Osteoblast (primary cell): ENCODE measurements at regions not wholly inside any gene's neighbourhood (a gene's known extent, or its start where the extent isn't known, plus 50 kb on each side); places are given as distances from the start of the nearest gene placed in this dataset.

Source experiments
- DNase-seq: peaks from one replicate; pipeline ENCODE4 v3.0.0; 2011; ENCODE audit warnings: low spot score, mixed read lengths; ENCODE audit not compliant: insufficient read length; ENCODE audit errors: missing footprints
- H2AFZ ChIP-seq: 2 replicates; pipeline ENCODE4 v1.6.0; 2011; ENCODE audit warnings: mild to moderate bottlenecking, low read length
- H3K27ac ChIP-seq: 2 replicates; pipeline ENCODE4 v1.5.1; 2011; ENCODE audit warnings: mild to moderate bottlenecking, low read depth, low read length, moderate library complexity
- H3K27me3 ChIP-seq: 2 replicates; pipeline ENCODE4 v1.6.0; 2012; ENCODE audit warnings: mild to moderate bottlenecking, control low read depth, inconsistent platforms, low read length, moderate library complexity; ENCODE audit not compliant: insufficient read depth
- H3K36me3 ChIP-seq: 2 replicates; pipeline ENCODE4 v1.5.1; 2011; ENCODE audit warnings: mild to moderate bottlenecking, low read length, control low read depth, moderate library complexity; ENCODE audit not compliant: insufficient read depth
- H3K4me1 ChIP-seq: 2 replicates; pipeline ENCODE4 v1.5.1; 2011; ENCODE audit warnings: mild to moderate bottlenecking, low read length, control low read depth, moderate library complexity; ENCODE audit not compliant: insufficient read depth
- H3K4me2 ChIP-seq: 2 replicates; pipeline ENCODE4 v1.6.0; 2011; ENCODE audit warnings: mild to moderate bottlenecking, low read length; ENCODE audit not compliant: insufficient read depth
- H3K4me3 ChIP-seq: fragments of 200-600 bp; sonication (generic); 3 replicates; pipeline ENCODE4 v1.5.1; 2012; ENCODE audit warnings: mild to moderate bottlenecking, low read length, inconsistent platforms; ENCODE audit not compliant: insufficient read depth
- H3K79me2 ChIP-seq: 2 replicates; pipeline ENCODE4 v1.6.0; 2012; ENCODE audit warnings: mild to moderate bottlenecking, low read length, control low read depth, inconsistent platforms; ENCODE audit not compliant: insufficient read depth
- H3K9me3 ChIP-seq: 2 replicates; pipeline ENCODE4 v1.5.1; 2011; ENCODE audit warnings: low read depth, low read length, control low read depth
- H4K20me1 ChIP-seq: 2 replicates; pipeline ENCODE4 v1.6.0; 2012; ENCODE audit warnings: mild to moderate bottlenecking, low read length, control low read depth; ENCODE audit not compliant: insufficient read depth
- TF ChIP-seq, protein P1 (sequence below): IDR thresholded peaks from 2 replicates; pipeline ENCODE4 v1.5.1; 2011; ENCODE audit warnings: mild to moderate bottlenecking, low read depth, low read length, moderate library complexity; ENCODE audit errors: extremely low read depth

DNA sequence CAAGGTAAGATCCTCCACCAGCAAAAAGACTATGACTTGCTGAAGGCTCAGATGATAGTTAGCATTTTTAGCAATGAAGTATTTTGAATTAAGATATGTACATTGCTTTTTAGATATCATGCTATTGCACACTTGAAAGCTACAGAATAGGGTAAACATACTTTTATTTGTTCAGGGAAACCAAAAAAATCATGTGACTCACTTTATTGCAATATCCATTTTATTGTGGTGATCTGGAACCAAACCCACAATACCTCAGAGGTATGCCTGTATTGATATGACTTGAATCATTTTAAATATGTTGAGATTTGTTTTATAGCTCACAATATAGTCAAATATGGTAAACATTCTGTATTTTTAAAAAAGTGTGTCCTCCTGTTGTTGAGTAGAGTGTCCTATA, 96.1 kb downstream of the DIO3 start:
- H3K4me3 ChIP-seq: no peak overlapping the region
- H3K4me2 ChIP-seq: no peak overlapping the region
- no peaks in the 10 kb centered on the region for H4K20me1 ChIP-seq
- no peaks in the 10 kb centered on the region for H3K9me3 ChIP-seq
- TF ChIP-seq, protein P1, sequence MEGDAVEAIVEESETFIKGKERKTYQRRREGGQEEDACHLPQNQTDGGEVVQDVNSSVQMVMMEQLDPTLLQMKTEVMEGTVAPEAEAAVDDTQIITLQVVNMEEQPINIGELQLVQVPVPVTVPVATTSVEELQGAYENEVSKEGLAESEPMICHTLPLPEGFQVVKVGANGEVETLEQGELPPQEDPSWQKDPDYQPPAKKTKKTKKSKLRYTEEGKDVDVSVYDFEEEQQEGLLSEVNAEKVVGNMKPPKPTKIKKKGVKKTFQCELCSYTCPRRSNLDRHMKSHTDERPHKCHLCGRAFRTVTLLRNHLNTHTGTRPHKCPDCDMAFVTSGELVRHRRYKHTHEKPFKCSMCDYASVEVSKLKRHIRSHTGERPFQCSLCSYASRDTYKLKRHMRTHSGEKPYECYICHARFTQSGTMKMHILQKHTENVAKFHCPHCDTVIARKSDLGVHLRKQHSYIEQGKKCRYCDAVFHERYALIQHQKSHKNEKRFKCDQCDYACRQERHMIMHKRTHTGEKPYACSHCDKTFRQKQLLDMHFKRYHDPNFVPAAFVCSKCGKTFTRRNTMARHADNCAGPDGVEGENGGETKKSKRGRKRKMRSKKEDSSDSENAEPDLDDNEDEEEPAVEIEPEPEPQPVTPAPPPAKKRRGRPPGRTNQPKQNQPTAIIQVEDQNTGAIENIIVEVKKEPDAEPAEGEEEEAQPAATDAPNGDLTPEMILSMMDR: no peak
- H3K36me3 ChIP-seq: no peaks in the 10 kb centered on the region
- no peaks in the 10 kb centered on the region for H3K4me1 ChIP-seq
- H3K79me2 ChIP-seq: no peaks in the 10 kb centered on the region
- DNase-seq: no peak
- no peak overlapping the region for H2AFZ ChIP-seq
- no peak overlapping the region for H3K27ac ChIP-seq
- peaks cover 46% of the 10 kb centered on the region for H3K27me3 ChIP-seq

DNA sequence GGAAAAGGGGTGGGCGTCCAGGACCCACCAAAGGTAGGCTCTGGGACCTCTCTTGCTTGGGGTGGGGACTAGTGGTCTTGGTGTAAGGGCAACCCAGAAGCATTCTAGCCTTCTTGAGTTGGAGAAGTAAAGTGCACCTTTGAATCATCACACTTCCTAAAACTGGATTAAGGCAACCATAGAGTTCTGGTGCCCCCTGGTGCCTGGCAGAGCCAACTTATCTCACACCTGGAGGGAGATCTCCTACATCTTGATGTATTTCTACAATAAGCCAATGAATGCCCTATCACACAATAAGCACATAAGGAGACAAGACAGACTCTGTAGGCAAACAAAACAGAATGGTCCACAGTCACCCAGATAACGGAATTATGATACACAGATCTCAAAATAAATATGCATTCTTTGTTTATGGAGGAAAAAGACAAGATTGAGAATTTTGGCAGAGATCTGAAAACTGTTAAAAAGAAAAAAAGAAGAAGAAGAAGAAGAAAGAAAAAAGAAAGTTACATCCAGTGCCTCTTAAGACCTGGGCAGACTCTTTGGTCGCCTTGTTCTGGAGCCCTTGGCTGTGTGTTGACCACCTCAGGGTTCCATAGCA, 95.9 kb upstream of the PPP2R5C start:
- H3K4me3 ChIP-seq: no peak overlapping the region
- H3K27me3 ChIP-seq: peaks cover 24% of the 10 kb centered on the region
- H3K4me2 ChIP-seq: no peak overlapping the region
- H2AFZ ChIP-seq: no peak overlapping the region
- no peaks in the 10 kb centered on the region for H3K79me2 ChIP-seq
- DNase-seq: no peak
- no peaks in the 10 kb centered on the region for H3K4me1 ChIP-seq
- no peak overlapping the region for H3K27ac ChIP-seq
- H3K9me3 ChIP-seq: peaks cover 2% of the 10 kb centered on the region
- no peaks in the 10 kb centered on the region for H3K36me3 ChIP-seq
- TF ChIP-seq, protein P1: peak; percentile 68
- no peaks in the 10 kb centered on the region for H4K20me1 ChIP-seq

DNA sequence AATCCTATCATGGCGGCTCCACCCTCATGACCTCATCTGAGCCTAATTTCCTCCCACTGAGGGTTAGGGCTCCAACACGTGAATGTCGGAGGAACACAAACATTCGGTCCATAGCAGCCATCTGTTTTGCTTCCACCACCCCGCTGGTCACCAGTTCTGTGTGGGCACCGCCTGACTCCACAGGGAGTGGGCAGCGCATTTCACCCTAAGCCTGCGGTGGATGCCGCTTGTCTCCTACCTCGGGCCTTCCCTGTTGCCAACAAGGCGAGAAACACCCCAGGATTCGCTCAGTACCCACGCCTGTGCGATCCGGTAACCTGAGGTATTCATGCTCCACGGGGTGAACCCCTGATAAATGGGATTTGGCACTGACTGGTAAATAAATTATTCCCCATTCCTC, 95.2 kb upstream of the PPP2R5C start:
- H3K4me1 ChIP-seq: no peaks in the 10 kb centered on the region
- H4K20me1 ChIP-seq: no peaks in the 10 kb centered on the region
- no peaks in the 10 kb centered on the region for H3K36me3 ChIP-seq
- H3K27ac ChIP-seq: no peak overlapping the region
- TF ChIP-seq, protein P1: no peak
- peaks cover 2% of the 10 kb centered on the region for H3K9me3 ChIP-seq
- no peak for DNase-seq
- no peak overlapping the region for H3K4me2 ChIP-seq
- H2AFZ ChIP-seq: no peak overlapping the region
- no peak overlapping the region for H3K4me3 ChIP-seq
- no peaks in the 10 kb centered on the region for H3K79me2 ChIP-seq
- peaks cover 24% of the 10 kb centered on the region for H3K27me3 ChIP-seq

DNA sequence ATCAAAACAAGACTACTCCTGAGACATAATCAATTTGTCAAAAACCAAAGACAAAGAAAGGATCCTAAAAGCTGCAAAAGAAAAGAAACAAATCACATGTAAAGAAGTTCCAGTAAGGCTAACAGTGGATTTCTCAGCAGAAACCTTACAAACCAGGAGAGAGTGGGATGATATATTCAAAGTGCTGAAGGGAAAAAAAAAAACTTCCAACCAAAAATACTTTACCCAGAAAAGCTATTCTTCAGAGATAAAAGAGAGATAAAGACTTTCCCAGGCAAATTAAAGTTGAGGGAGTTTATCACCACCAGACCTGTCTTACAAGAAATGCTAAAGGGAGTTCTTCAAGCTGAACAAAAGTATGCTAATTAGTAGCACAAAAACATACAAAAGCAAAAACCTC, 91.9 kb upstream of the PPP2R5C start:
- Histone ChIP-seq H3K79me2 (no peaks in the 10 kb centered on the region), H2AFZ (no peak overlapping the region), H3K4me1 (no peaks in the 10 kb centered on the region), H3K4me3 (no peak overlapping the region), H4K20me1 (no peaks in the 10 kb centered on the region), H3K9me3 (peaks cover 2% of the 10 kb centered on the region), H3K27me3 (peaks cover 25% of the 10 kb centered on the region), H3K4me2 (no peak overlapping the region), H3K27ac (no peak overlapping the region), H3K36me3 (no peaks in the 10 kb centered on the region)
- no peak for DNase-seq
- TF ChIP-seq, protein P1: no peak
